HEK293 (cell line): ENCODE measurements at regions not wholly inside any gene's neighbourhood (a gene's known extent, or its start where the extent isn't known, plus 50 kb on each side); places are given as distances from the start of the nearest gene placed in this dataset.

Experiments
- CTCF ChIA-PET: fragments of 350-600 bp; formaldehyde crosslinking; extraction: SDS; loops from one replicate; lab custom pipeline; 2021; ENCODE audit warnings: antibody characterized with exemption; lab: Yijun Ruan, JAX
- POLR2A ChIA-PET: fragments of 300-600 bp; formaldehyde crosslinking; extraction: SDS; loops from one replicate; lab custom pipeline; 2020; ENCODE audit warnings: antibody characterized with exemption, inconsistent platforms; lab: Yijun Ruan, JAX
- H3K27ac ChIP-seq: fragments of 200-500 bp; sonication (Bioruptor generic); 2 replicates; pipeline ENCODE4 v1.5.1; 2014; ENCODE audit warnings: low read depth, low read length, control low read depth, inconsistent platforms; ENCODE audit errors: extremely low read depth
- H3K36me3 ChIP-seq, 2 experiments: fragments of 200-500 bp in 1 of 2; sonication (Bioruptor generic) in 1 of 2; 1 replicate in 1 of 2; 2 replicates in 1 of 2; pipeline ENCODE4 v1.5.1; 2014 to 2017; ENCODE audit warnings: inconsistent platforms in 2 of 2, low read length in 2 of 2; ENCODE audit not compliant: control insufficient read depth in 2 of 2, insufficient read depth in 1 of 2
- H3K4me1 ChIP-seq: fragments of 200-500 bp; sonication (Bioruptor generic); 2 replicates; pipeline ENCODE4 v1.5.1; 2014; ENCODE audit warnings: mild to moderate bottlenecking, low read length, inconsistent platforms; ENCODE audit not compliant: control insufficient read depth, insufficient read depth
- H3K4me3 ChIP-seq: 2 replicates; pipeline ENCODE4 v1.5.1; 2011; ENCODE audit warnings: low read depth, mild to moderate bottlenecking, control low read depth, low read length, moderate library complexity
- H3K9me3 ChIP-seq: fragments of 200-500 bp; sonication (Bioruptor generic); 2 replicates; pipeline ENCODE4 v1.5.1; 2014; ENCODE audit warnings: low read depth, low read length, inconsistent platforms; ENCODE audit not compliant: control insufficient read depth, insufficient read depth
- EGR2 ChIP-seq: fragments of 450-650 bp; formaldehyde crosslinking; IDR thresholded peaks from 2 replicates; pipeline ENCODE4 v1.5.1; 2016; ENCODE audit warnings: low read depth, missing biosample characterization, missing genetic modification characterization
- GLIS1 ChIP-seq: fragments of 450-650 bp; formaldehyde crosslinking; IDR thresholded peaks from 2 replicates; pipeline ENCODE4 v1.5.1; 2016; ENCODE audit warnings: missing biosample characterization, missing genetic modification characterization
- KLF10 ChIP-seq: fragments of 450-650 bp; IDR thresholded peaks from 2 replicates; pipeline ENCODE4 v1.5.1; 2018; ENCODE audit warnings: missing biosample characterization, mild to moderate bottlenecking, missing genetic modification characterization
- KLF16 ChIP-seq: fragments of 450-650 bp; formaldehyde crosslinking; IDR thresholded peaks from 2 replicates; pipeline ENCODE4 v1.5.1; 2017; ENCODE audit warnings: missing biosample characterization, missing genetic modification characterization
- SCRT2 ChIP-seq: fragments of 450-650 bp; formaldehyde crosslinking; IDR thresholded peaks from 2 replicates; pipeline ENCODE4 v1.5.1; 2016; ENCODE audit warnings: missing biosample characterization, missing genetic modification characterization
- SP3 ChIP-seq: fragments of 450-650 bp; formaldehyde crosslinking; IDR thresholded peaks from 2 replicates; pipeline ENCODE4 v1.5.1; 2016; ENCODE audit warnings: missing biosample characterization, missing genetic modification characterization
- ZNF10 ChIP-seq: fragments of 450-650 bp; formaldehyde crosslinking; IDR thresholded peaks from 2 replicates; pipeline ENCODE4 v1.5.1; 2017; ENCODE audit warnings: missing biosample characterization, missing genetic modification characterization
- ZNF138 ChIP-seq: fragments of 450-650 bp; formaldehyde crosslinking; IDR thresholded peaks from 2 replicates; pipeline ENCODE4 v1.5.1; 2016; ENCODE audit warnings: missing biosample characterization, missing genetic modification characterization, borderline replicate concordance
- ZNF140 ChIP-seq: fragments of 450-650 bp; formaldehyde crosslinking; IDR thresholded peaks from 2 replicates; pipeline ENCODE4 v1.5.1; 2016; ENCODE audit warnings: missing biosample characterization, missing genetic modification characterization
- ZNF169 ChIP-seq: fragments of 450-650 bp; formaldehyde crosslinking; IDR thresholded peaks from 2 replicates; pipeline ENCODE4 v1.5.1; 2016; ENCODE audit warnings: missing biosample characterization, missing genetic modification characterization
- ZNF174 ChIP-seq: fragments of 450-650 bp; formaldehyde crosslinking; IDR thresholded peaks from 2 replicates; pipeline ENCODE4 v1.5.0; 2017; ENCODE audit warnings: missing biosample characterization, mild to moderate bottlenecking, missing genetic modification characterization
- ZNF202 ChIP-seq: fragments of 450-650 bp; formaldehyde crosslinking; IDR thresholded peaks from 2 replicates; pipeline ENCODE4 v1.5.1; 2016; ENCODE audit warnings: missing biosample characterization, missing genetic modification characterization, borderline replicate concordance
- ZNF335 ChIP-seq: fragments of 450-650 bp; formaldehyde crosslinking; conservative IDR thresholded peaks from 2 replicates; pipeline ENCODE4 v1.5.1; 2016; ENCODE audit warnings: missing biosample characterization, missing genetic modification characterization
- ZNF350 ChIP-seq: fragments of 450-650 bp; formaldehyde crosslinking; IDR thresholded peaks from 2 replicates; pipeline ENCODE4 v1.5.0; 2017; ENCODE audit warnings: missing biosample characterization, mild to moderate bottlenecking, missing genetic modification characterization
- ZNF391 ChIP-seq: fragments of 450-650 bp; formaldehyde crosslinking; IDR thresholded peaks from 2 replicates; pipeline ENCODE4 v1.5.1; 2016; ENCODE audit warnings: low read depth, missing biosample characterization, missing genetic modification characterization, borderline replicate concordance
- ZNF48 ChIP-seq: fragments of 450-650 bp; formaldehyde crosslinking; IDR thresholded peaks from 2 replicates; pipeline ENCODE4 v1.5.1; 2016; ENCODE audit warnings: missing biosample characterization, missing genetic modification characterization
- ZNF629 ChIP-seq: fragments of 450-650 bp; formaldehyde crosslinking; IDR thresholded peaks from 2 replicates; pipeline ENCODE4 v1.5.1; 2017; ENCODE audit warnings: missing biosample characterization, missing genetic modification characterization
- ZNF677 ChIP-seq: fragments of 450-650 bp; IDR thresholded peaks from 2 replicates; pipeline ENCODE4 v1.5.0; 2018; ENCODE audit warnings: missing biosample characterization, mild to moderate bottlenecking, missing genetic modification characterization, moderate library complexity
- ZNF792 ChIP-seq: fragments of 450-650 bp; formaldehyde crosslinking; IDR thresholded peaks from 2 replicates; pipeline ENCODE4 v1.5.1; 2016; ENCODE audit warnings: missing biosample characterization, missing genetic modification characterization
- ZSCAN23 ChIP-seq: fragments of 450-650 bp; formaldehyde crosslinking; IDR thresholded peaks from 2 replicates; pipeline ENCODE4 v1.5.1; 2016; ENCODE audit warnings: missing biosample characterization, missing genetic modification characterization
- TF ChIP-seq, protein P1 (sequence below): fragments of 450-650 bp; formaldehyde crosslinking; IDR thresholded peaks from 2 replicates; pipeline ENCODE4 v1.5.1; 2016; ENCODE audit warnings: missing biosample characterization, missing genetic modification characterization
- TF ChIP-seq, protein P2 (sequence below): fragments of 450-650 bp; formaldehyde crosslinking; IDR thresholded peaks from 2 replicates; pipeline ENCODE4 v1.5.1; 2016; ENCODE audit warnings: missing biosample characterization, missing genetic modification characterization

DNA sequence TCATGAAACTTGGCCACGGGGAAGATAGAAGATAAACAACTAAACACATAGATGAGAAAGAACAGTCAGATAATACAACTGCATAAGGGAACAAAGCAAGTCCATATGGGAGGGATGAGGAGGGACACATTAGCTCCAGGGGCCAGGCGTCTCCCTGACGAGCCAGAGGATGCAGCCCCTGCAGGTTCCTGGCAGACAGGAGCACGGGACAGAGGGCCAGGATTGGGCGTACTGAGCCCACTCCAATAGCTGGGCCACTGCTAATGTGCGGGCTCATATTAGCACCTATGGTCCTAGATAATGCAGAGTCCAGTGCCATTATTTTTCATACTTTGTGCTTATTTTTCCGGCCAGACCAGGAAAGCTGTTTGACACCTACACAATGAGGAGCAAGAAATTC, 182.9 kb downstream of the ANKRD60 start (continued):
- TF ChIP-seq, protein P1, sequence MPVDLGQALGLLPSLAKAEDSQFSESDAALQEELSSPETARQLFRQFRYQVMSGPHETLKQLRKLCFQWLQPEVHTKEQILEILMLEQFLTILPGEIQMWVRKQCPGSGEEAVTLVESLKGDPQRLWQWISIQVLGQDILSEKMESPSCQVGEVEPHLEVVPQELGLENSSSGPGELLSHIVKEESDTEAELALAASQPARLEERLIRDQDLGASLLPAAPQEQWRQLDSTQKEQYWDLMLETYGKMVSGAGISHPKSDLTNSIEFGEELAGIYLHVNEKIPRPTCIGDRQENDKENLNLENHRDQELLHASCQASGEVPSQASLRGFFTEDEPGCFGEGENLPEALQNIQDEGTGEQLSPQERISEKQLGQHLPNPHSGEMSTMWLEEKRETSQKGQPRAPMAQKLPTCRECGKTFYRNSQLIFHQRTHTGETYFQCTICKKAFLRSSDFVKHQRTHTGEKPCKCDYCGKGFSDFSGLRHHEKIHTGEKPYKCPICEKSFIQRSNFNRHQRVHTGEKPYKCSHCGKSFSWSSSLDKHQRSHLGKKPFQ (tag by site-specific recombination): no peak
- no peak for TF ChIP-seq SP3 (tag by site-specific recombination)

DNA sequence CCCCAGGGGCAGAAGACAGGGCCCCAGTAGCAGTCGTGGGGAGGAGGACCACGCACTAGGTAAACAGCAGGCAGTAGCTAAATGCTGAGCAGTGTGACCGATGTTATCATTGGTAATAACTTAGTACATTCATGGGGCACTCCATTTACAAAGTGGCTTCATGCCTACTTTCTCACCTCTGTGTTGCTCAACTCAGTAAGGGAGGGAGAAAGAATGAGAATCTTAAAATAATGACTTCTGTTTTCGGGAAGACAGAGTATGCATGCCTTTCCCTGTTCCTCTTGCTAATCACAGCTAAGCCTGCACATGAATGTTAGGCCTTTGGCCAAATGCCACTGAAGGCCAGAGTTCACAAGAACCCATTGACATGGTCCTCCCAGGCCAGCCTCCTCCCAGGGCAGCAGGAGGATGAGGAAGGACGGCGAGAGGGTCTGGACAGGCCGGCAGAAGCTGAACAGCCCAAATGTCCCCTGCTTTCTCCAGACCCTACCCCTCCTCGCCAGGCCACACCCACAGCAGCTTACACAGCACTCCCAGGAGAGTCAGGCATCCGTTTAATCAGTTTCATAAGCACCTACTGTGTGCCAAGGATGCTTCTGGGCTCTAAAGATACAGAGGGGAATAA, 183.4 kb downstream of the ANKRD60 start:
- no peak for TF ChIP-seq ZNF138 (tag by site-specific recombination)
- no peak for TF ChIP-seq ZNF174 (tag by site-specific recombination)
- no peak for TF ChIP-seq ZNF140
- TF ChIP-seq ZNF677 (tag by site-specific recombination): no peak
- no peak for TF ChIP-seq ZNF792 (tag by site-specific recombination)
- TF ChIP-seq ZNF629: no peak
- TF ChIP-seq ZNF169: no peak
- no peaks in the 10 kb centered on the region for H3K4me1 ChIP-seq
- H3K4me3 ChIP-seq: no peak overlapping the region
- H3K36me3 ChIP-seq: no peaks in the 10 kb centered on the region
- no peaks in the 10 kb centered on the region for H3K9me3 ChIP-seq
- no peak overlapping the region for H3K27ac ChIP-seq
- ChIA-PET CTCF (interaction anchor here (1.0 to 1.9 kb wide), 2 partner anchors 9 to 16 kb away, joined by 3 to 9 read pairs; no protein-coding TSS in a partner anchor), POLR2A (no interaction called here)

DNA sequence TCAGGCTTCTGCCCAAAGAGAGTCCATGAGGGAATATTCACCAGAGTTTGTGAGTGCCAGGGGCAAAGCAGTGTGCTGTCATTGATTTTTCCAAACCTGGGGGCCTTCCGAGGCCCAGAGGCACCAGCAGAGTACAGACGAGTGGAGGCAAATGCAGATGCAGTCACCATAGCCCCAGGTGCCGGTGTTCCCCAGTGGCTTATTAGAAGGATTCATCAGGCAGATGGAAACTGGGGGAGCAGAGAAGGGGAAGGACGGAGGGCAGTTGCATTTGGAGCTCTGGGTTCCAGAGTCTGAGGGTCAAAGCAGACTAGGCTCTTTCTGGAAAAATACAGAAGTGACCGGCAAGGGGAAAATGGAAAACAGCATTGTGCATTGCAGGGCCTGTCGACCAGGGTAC, 184.2 kb downstream of the ANKRD60 start:
- H3K9me3 ChIP-seq: no peaks in the 10 kb centered on the region
- 0 out of 2 replicates have a peak, but pooled peaks have one; percentile 44 for TF ChIP-seq SCRT2
- TF ChIP-seq EGR2: no peak
- no peak overlapping the region for H3K27ac ChIP-seq
- H3K4me1 ChIP-seq: no peaks in the 10 kb centered on the region
- ChIA-PET POLR2A (no interaction called here), CTCF (interaction anchor here (1.9 kb wide), 1 partner anchor 15 kb away, joined by 9 read pairs; no protein-coding TSS in a partner anchor)
- H3K36me3 ChIP-seq: no peaks in the 10 kb centered on the region
- H3K4me3 ChIP-seq: no peak overlapping the region

DNA sequence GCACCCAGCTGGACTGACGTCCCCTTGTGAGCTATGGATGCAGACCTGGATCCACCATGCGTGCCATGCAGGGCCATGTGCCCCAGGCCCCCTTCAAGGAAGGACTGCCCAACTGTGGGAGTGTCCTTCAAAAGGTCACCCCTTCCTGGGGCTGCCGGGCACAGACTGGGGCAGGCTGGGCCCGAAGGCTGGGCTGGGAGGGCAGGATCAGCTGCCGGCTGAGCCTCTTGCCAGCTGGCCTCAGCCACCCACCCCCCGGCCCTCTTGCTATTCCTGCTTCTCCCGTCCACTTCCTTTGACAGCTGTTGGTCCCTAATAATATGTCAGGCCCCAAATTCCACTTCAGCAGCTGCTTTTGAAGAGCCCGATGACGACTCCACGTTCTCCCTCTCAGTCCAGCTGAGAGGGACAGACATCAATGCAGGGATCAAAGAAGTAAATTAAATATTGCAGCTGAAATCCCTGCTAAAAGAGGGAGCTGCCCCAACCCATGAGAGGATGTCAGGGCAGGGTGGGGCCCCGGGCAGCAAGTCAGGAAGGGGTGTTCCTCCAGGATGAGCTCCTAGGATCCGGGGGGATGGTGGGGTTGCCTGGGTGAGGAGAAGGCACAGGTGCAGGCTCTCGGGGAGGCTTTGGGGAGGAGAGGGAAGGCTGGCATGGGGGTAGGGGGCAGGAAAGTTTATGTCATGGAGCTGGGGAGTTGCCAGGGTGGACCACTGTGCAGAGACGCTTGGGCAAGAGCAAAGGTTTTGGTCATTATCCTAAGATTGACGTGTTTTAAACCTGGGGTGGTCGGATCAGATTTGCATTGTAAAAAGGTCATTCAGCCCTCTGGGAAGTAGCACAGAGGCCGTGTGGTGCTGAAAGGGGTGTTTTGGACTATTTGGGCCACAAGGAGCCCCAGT, 185.0 kb downstream of the ANKRD60 start:
- H3K27ac ChIP-seq: no peak overlapping the region
- TF ChIP-seq ZNF202 (tag by site-specific recombination) (no peak), KLF10 (tag by site-specific recombination) (no peak), ZNF391 (tag by site-specific recombination) (no peak), ZNF48 (no peak), ZNF350 (no peak), KLF16 (tag by site-specific recombination) (no peak), ZNF10 (tag by site-specific recombination) (no peak), GLIS1 (tag by site-specific recombination) (no peak), ZSCAN23 (tag by site-specific recombination) (no peak), ZNF335 (tag by site-specific recombination) (no peak)
- TF ChIP-seq, protein P2, sequence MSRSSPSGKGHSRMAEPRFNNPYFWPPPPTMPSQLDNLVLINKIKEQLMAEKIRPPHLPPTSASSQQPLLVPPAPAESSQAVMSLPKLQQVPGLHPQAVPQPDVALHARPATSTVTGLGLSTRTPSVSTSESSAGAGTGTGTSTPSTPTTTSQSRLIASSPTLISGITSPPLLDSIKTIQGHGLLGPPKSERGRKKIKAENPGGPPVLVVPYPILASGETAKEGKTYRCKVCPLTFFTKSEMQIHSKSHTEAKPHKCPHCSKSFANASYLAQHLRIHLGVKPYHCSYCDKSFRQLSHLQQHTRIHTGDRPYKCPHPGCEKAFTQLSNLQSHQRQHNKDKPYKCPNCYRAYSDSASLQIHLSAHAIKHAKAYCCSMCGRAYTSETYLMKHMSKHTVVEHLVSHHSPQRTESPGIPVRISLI (tag by site-specific recombination): no peak
- POLR2A ChIA-PET: no interaction called here
- no peaks in the 10 kb centered on the region for H3K36me3 ChIP-seq
- no peaks in the 10 kb centered on the region for H3K9me3 ChIP-seq
- H3K4me1 ChIP-seq: no peaks in the 10 kb centered on the region
- no peak overlapping the region for H3K4me3 ChIP-seq
- CTCF ChIA-PET: interaction anchor here (0.7 to 1.9 kb wide), 3 partner anchors 14 to 48 kb away, joined by 3 to 9 read pairs (median 4); no protein-coding TSS in a partner anchor
